HG02981 (cell line): ENCODE measurements at regions not wholly inside any gene's neighbourhood (a gene's known extent, or its start where the extent isn't known, plus 50 kb on each side); places are given as distances from the start of the nearest gene placed in this dataset.

Experiments used
- ATAC-seq: cut with Tn5 transposase; IDR thresholded peaks from one replicate; pipeline ENCODE4 v1.9.1; 2021; ENCODE audit warnings: mild to moderate bottlenecking, moderate library complexity; ENCODE audit not compliant: unreplicated experiment

- ATAC-seq = no peak
These were observed 258.1 kb downstream of the KLF6 start for GRCh38 chr10:3526727-3527501.

GRCh38 chr10:3525832-3526449, 259.1 kb downstream of the KLF6 start:
- no peak for ATAC-seq

- no peak for ATAC-seq
These were observed 260.7 kb downstream of the KLF6 start for GRCh38 chr10:3524086-3524960.

GRCh38 chr10:3523309-3524050, 261.5 kb downstream of the KLF6 start:
- ATAC-seq = no peak

- no peak for ATAC-seq
These were observed 268.1 kb downstream of the KLF6 start for GRCh38 chr10:3516923-3517255.

- no peak for ATAC-seq
These were observed 268.6 kb downstream of the KLF6 start for GRCh38 chr10:3516234-3516922.

GRCh38 chr10:3514691-3515090, 270.3 kb downstream of the KLF6 start:
- no peak for ATAC-seq

- ATAC-seq = no peak
These were observed 272.7 kb downstream of the KLF6 start for GRCh38 chr10:3512263-3512662.

- no peak for ATAC-seq
These were observed 273.5 kb downstream of the KLF6 start for GRCh38 chr10:3511483-3511882.

- ATAC-seq = no peak
These were observed 274.3 kb downstream of the KLF6 start for GRCh38 chr10:3510741-3511140.

- ATAC-seq = no peak
These were observed 275.7 kb downstream of the KLF6 start for GRCh38 chr10:3509355-3509754.

GRCh38 chr10:3503299-3503698, 281.7 kb downstream of the KLF6 start:
- no peak for ATAC-seq

GRCh38 chr10:3502673-3503072, 282.3 kb downstream of the KLF6 start:
- no peak for ATAC-seq

- no peak for ATAC-seq
These were observed 284.6 kb downstream of the KLF6 start for GRCh38 chr10:3500408-3500856.

GRCh38 chr10:3499120-3499519, 285.9 kb downstream of the KLF6 start:
- ATAC-seq = no peak

- no peak for ATAC-seq
These were observed 287.4 kb downstream of the KLF6 start for GRCh38 chr10:3497581-3497980.

- no peak for ATAC-seq
These were observed 288.9 kb downstream of the KLF6 start for GRCh38 chr10:3496138-3496537.

- no peak for ATAC-seq
These were observed 289.7 kb downstream of the KLF6 start for GRCh38 chr10:3495281-3495680.

- no peak for ATAC-seq
These were observed 290.2 kb downstream of the KLF6 start for GRCh38 chr10:3494838-3495230.

- no peak for ATAC-seq
These were observed 290.7 kb downstream of the KLF6 start for GRCh38 chr10:3494131-3494837.
